Panc1 (cell line): ENCODE measurements at regions not wholly inside any gene's neighbourhood (a gene's known extent, or its start where the extent isn't known, plus 50 kb on each side); places are given as distances from the start of the nearest gene placed in this dataset.

Source experiments
- ATAC-seq: fragments of 200-7000 bp; cut with Tn5 transposase; 2 replicates; pipeline ENCODE4 v1.9.1; 2020; ENCODE audit warnings: mild to moderate bottlenecking, moderate library complexity
- BruUV-seq: library from RNA; stranded (reverse); fragments of 400-500 nt; replicated peaks from 2 replicates; lab custom pipeline; 2021; lab: Mats Ljungman, UMichigan
- CTCF ChIA-PET: fragments of 300-600 bp; sonication (Branson Sonifier 250); formaldehyde crosslinking; loops from one replicate; lab custom pipeline; 2022; ENCODE audit warnings: antibody characterized with exemption; lab: Charles Lee
- POLR2A ChIA-PET: fragments of 300-600 bp; sonication (Branson Sonifier 250); formaldehyde crosslinking; loops from one replicate; lab custom pipeline; 2022; ENCODE audit warnings: antibody characterized with exemption; lab: Charles Lee
- DNase-seq: peaks from one replicate; pipeline ENCODE4 v3.0.0-alpha.2; 2010; ENCODE audit warnings: low read depth, low spot score
- H3K27ac ChIP-seq: 2 replicates; pipeline ENCODE4 v1.5.1; 2011; ENCODE audit warnings: mild to moderate bottlenecking, low read length, inconsistent platforms
- H3K27me3 ChIP-seq: fragments of 200-500 bp; sonication (Bioruptor generic); 2 replicates; pipeline ENCODE4 v1.6.0; 2014; ENCODE audit warnings: low read length, inconsistent platforms; ENCODE audit not compliant: control insufficient read depth, insufficient read depth
- H3K36me3 ChIP-seq: fragments of 200-500 bp; sonication (Bioruptor generic); 2 replicates; pipeline ENCODE4 v1.5.1; 2014; ENCODE audit warnings: inconsistent platforms, mild to moderate bottlenecking, low read length, moderate library complexity; ENCODE audit not compliant: control insufficient read depth, insufficient read depth
- H3K4me1 ChIP-seq: 2 replicates; pipeline ENCODE4 v1.5.1; 2011; ENCODE audit warnings: inconsistent platforms, mild to moderate bottlenecking, low read length, moderate library complexity; ENCODE audit not compliant: control insufficient read depth, insufficient read depth
- H3K4me3 ChIP-seq, 2 experiments: 2 replicates each; pipeline ENCODE4 v1.5.1; 2011 to 2012; ENCODE audit warnings: low read depth in 2 of 2, low read length in 2 of 2, mild to moderate bottlenecking in 2 of 2, inconsistent platforms in 1 of 2, moderate library complexity in 1 of 2
- H3K9me3 ChIP-seq: fragments of 200-500 bp; sonication (Bioruptor generic); 2 replicates; pipeline ENCODE4 v1.5.1; 2014; ENCODE audit warnings: low read depth, mild to moderate bottlenecking, inconsistent platforms, low read length, moderate library complexity; ENCODE audit not compliant: control insufficient read depth, insufficient read depth
- POLR2AphosphoS5 ChIP-seq: IDR thresholded peaks from 2 replicates; pipeline ENCODE4 v1.6.1; 2012; ENCODE audit warnings: mild to moderate bottlenecking, low read depth, low read length, moderate library complexity
- SIN3A ChIP-seq: IDR thresholded peaks from 2 replicates; pipeline ENCODE4 v1.6.1; 2012; ENCODE audit warnings: low read depth, mild to moderate bottlenecking, low read length, moderate library complexity, borderline replicate concordance; ENCODE audit not compliant: insufficient read depth
- TCF7L2 ChIP-seq: IDR thresholded peaks from 2 replicates; pipeline ENCODE4 v1.6.1; 2011; ENCODE audit warnings: mild to moderate bottlenecking, low read depth, low read length, inconsistent platforms
- in situ Hi-C: cut with HindIII; loops from 2 replicates; pipeline ENCODE4 v1.10.0; 2016; ENCODE audit warnings: low sequenced_read_pairs, low pct_unique_long_range_greater_than_20kb
- intact Hi-C: fragments of 100-400 bp; cut with micrococcal nuclease; formaldehyde crosslinking; loops from one replicate; pipeline ENCODE4 v1.10.0; 2022; ENCODE audit not compliant: unreplicated experiment
- TF ChIP-seq, protein P1 (sequence below): fragments of 450-650 bp; IDR thresholded peaks from 2 replicates; pipeline ENCODE4 v1.5.1; 2017; ENCODE audit warnings: mild to moderate bottlenecking
- TF ChIP-seq, protein P2 (sequence below), 2 experiments: IDR thresholded peaks; 2 replicates each; pipeline ENCODE4 v1.6.1; 2011 to 2012; ENCODE audit warnings: low read depth in 2 of 2, control low read depth in 1 of 2, low read length in 1 of 2, mild to moderate bottlenecking in 1 of 2, moderate library complexity in 1 of 2; ENCODE audit not compliant: insufficient read depth in 1 of 2

DNA sequence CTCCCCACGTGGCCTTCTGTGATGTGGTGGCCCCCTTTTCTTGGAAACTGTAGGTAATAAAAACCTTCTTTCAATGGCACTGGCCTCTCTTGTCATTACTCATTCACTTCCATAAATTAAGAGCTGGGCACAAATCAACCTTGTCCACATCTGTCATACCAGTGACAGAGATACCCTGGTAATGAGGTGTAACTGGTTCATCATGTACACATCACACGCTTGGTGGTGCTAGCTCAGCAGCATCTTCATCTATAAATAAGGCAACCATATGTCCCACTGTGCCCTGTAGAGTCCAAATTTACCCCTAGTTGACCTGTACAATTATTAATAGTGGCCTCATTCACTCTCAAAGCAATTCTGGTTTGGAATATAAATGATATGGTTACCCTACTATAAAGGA lies 245.6 kb downstream of the HIVEP2 start:
- ChIA-PET POLR2A (no interaction called here), CTCF (no interaction called here)
- Histone ChIP-seq H3K36me3 (no peaks in the 10 kb centered on the region), H3K9me3 (no peaks in the 10 kb centered on the region), H3K4me1 (no peaks in the 10 kb centered on the region), H3K27ac (no peak overlapping the region), H3K27me3 (no peaks in the 10 kb centered on the region), H3K4me3 (no peak overlapping the region)
- ATAC-seq: no peak
- in situ Hi-C loops (no loop called here), intact Hi-C loops (loop anchor here (10.0 kb wide), 1 partner anchor 225 kb away; no protein-coding TSS in a partner anchor)
- TF ChIP-seq, protein P1, sequence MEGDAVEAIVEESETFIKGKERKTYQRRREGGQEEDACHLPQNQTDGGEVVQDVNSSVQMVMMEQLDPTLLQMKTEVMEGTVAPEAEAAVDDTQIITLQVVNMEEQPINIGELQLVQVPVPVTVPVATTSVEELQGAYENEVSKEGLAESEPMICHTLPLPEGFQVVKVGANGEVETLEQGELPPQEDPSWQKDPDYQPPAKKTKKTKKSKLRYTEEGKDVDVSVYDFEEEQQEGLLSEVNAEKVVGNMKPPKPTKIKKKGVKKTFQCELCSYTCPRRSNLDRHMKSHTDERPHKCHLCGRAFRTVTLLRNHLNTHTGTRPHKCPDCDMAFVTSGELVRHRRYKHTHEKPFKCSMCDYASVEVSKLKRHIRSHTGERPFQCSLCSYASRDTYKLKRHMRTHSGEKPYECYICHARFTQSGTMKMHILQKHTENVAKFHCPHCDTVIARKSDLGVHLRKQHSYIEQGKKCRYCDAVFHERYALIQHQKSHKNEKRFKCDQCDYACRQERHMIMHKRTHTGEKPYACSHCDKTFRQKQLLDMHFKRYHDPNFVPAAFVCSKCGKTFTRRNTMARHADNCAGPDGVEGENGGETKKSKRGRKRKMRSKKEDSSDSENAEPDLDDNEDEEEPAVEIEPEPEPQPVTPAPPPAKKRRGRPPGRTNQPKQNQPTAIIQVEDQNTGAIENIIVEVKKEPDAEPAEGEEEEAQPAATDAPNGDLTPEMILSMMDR: no peak
- no peak for TF ChIP-seq SIN3A
- TF ChIP-seq POLR2AphosphoS5: no peak
- no peak for TF ChIP-seq TCF7L2
- TF ChIP-seq, protein P2, sequence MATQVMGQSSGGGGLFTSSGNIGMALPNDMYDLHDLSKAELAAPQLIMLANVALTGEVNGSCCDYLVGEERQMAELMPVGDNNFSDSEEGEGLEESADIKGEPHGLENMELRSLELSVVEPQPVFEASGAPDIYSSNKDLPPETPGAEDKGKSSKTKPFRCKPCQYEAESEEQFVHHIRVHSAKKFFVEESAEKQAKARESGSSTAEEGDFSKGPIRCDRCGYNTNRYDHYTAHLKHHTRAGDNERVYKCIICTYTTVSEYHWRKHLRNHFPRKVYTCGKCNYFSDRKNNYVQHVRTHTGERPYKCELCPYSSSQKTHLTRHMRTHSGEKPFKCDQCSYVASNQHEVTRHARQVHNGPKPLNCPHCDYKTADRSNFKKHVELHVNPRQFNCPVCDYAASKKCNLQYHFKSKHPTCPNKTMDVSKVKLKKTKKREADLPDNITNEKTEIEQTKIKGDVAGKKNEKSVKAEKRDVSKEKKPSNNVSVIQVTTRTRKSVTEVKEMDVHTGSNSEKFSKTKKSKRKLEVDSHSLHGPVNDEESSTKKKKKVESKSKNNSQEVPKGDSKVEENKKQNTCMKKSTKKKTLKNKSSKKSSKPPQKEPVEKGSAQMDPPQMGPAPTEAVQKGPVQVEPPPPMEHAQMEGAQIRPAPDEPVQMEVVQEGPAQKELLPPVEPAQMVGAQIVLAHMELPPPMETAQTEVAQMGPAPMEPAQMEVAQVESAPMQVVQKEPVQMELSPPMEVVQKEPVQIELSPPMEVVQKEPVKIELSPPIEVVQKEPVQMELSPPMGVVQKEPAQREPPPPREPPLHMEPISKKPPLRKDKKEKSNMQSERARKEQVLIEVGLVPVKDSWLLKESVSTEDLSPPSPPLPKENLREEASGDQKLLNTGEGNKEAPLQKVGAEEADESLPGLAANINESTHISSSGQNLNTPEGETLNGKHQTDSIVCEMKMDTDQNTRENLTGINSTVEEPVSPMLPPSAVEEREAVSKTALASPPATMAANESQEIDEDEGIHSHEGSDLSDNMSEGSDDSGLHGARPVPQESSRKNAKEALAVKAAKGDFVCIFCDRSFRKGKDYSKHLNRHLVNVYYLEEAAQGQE (IDR thresholded peaks at IDR 0.05; ENCODE audit: insufficient read depth in 1 of 2, low read depth in 2 of 2, low read length in 1 of 2): no peak
- no TSS peak for BruUV-seq
- no peak for DNase-seq

DNA sequence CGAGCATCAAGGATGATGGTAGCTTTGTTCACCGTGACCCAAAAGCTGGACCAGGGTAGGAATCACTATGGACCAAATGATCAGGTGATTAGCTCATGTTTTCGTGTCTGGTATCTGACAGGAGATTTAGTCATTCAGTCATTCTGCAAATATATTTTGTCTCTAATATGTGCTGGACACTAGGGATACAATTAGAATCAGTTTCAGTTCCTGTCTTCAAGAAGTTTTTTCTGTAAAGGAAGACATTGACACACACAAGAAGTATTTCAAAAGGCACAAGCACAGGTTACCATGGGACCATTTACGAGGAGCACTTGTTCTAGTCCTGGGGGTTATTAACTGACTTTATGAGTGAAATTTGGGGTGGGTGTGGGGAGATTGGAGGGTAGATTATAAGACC lies 244.9 kb downstream of the HIVEP2 start:
- intact Hi-C loops (no loop called here), in situ Hi-C loops (no loop called here)
- ATAC-seq (no peak), DNase-seq (no peak)
- H3K4me3 ChIP-seq: no peak overlapping the region
- no peaks in the 10 kb centered on the region for H3K4me1 ChIP-seq
- no TSS peak for BruUV-seq
- H3K36me3 ChIP-seq: no peaks in the 10 kb centered on the region
- no peaks in the 10 kb centered on the region for H3K27me3 ChIP-seq
- TF ChIP-seq TCF7L2: no peak
- TF ChIP-seq, protein P1: no peak
- TF ChIP-seq, protein P2 (IDR thresholded peaks at IDR 0.05; ENCODE audit: insufficient read depth in 1 of 2, low read depth in 2 of 2, low read length in 1 of 2): no peak
- ChIA-PET POLR2A (no interaction called here), CTCF (no interaction called here)
- H3K27ac ChIP-seq: no peak overlapping the region
- no peaks in the 10 kb centered on the region for H3K9me3 ChIP-seq
